ENCODE measurements at regions not wholly inside any gene's neighbourhood (a gene's known extent, or its start where the extent isn't known, plus 50 kb on each side); places are given as distances from the start of the nearest gene placed in this dataset.
"Not testable (repeated sequence)": the region's sequence is repeated elsewhere in the genome, so short reads cannot be mapped to it uniquely, and the experiment has no call there.

GRCh38 chr4:144371485-144371884 lies 231.0 kb upstream of the GYPA start:
- DNase-seq, result peak; percentile 65

GRCh38 chr4:144374065-144374464 lies 233.5 kb upstream of the GYPA start:
- no peak for DNase-seq

GRCh38 chr4:144376866-144377265 lies 236.3 kb upstream of the GYPA start:
- no peak for DNase-seq

- no peak for DNase-seq
These were observed 243.9 kb upstream of the GYPA start for GRCh38 chr4:144384408-144384807.

GRCh38 chr4:144399927-144400326 lies 246.0 kb upstream of the HHIP start:
- peak; percentile 96 for DNase-seq

GRCh38 chr4:144402176-144402575 lies 243.8 kb upstream of the HHIP start:
- no peak for DNase-seq

GRCh38 chr4:144402999-144403398 lies 243.0 kb upstream of the HHIP start:
- DNase-seq, result no peak

GRCh38 chr4:144403893-144404292 lies 242.1 kb upstream of the HHIP start:
- no peak for DNase-seq

GRCh38 chr4:144409525-144409924 lies 236.4 kb upstream of the HHIP start:
- DNase-seq, result no peak

- no peak for DNase-seq
These were observed 235.6 kb upstream of the HHIP start for GRCh38 chr4:144410230-144410783.

GRCh38 chr4:144411119-144411518 lies 234.8 kb upstream of the HHIP start:
- DNase-seq, result no peak

- no peak for DNase-seq
These were observed 234.3 kb upstream of the HHIP start for GRCh38 chr4:144411700-144412099.

GRCh38 chr4:144421056-144421455 lies 224.9 kb upstream of the HHIP start:
- DNase-seq, result no peak

GRCh38 chr4:144421839-144422565 lies 224.0 kb upstream of the HHIP start:
- DNase-seq, result no peak

- no peak for DNase-seq
These were observed 222.0 kb upstream of the HHIP start for GRCh38 chr4:144423930-144424329.

GRCh38 chr4:144426023-144426422 lies 219.9 kb upstream of the HHIP start:
- DNase-seq, result not testable (repeated sequence)

- no peak for DNase-seq
These were observed 203.2 kb upstream of the HHIP start for GRCh38 chr4:144442713-144443112.

GRCh38 chr4:144449611-144450010 lies 196.3 kb upstream of the HHIP start:
- DNase-seq, result peak; percentile 60

- DNase-seq, result no peak
These were observed 195.4 kb upstream of the HHIP start for GRCh38 chr4:144450526-144450925.

- DNase-seq, result no peak
These were observed 194.0 kb upstream of the HHIP start for GRCh38 chr4:144451766-144452450.

- no peak for DNase-seq
These were observed 189.8 kb upstream of the HHIP start for GRCh38 chr4:144456196-144456595.

- DNase-seq, result no peak
These were observed 184.1 kb upstream of the HHIP start for GRCh38 chr4:144461906-144462305.

GRCh38 chr4:144463236-144463635 lies 182.7 kb upstream of the HHIP start:
- no peak for DNase-seq

- no peak for DNase-seq
These were observed 182.1 kb upstream of the HHIP start for GRCh38 chr4:144463896-144464295.

Data from fibroblast of skin of scalp (primary cell).